Uterus (tissue), 3 donors: ENCODE measurements at regions not wholly inside any gene's neighbourhood (a gene's known extent, or its start where the extent isn't known, plus 50 kb on each side); places are given as distances from the start of the nearest gene placed in this dataset.
A peak's percentile ranks its signal among the peaks of the same experiment; 100 is the strongest.

ENCODE experiments used
- DNase-seq, 2 donors: peaks; one replicate each; pipeline ENCODE4 v3.0.0-alpha.2; 2019 to 2020
- H3K27ac ChIP-seq, 2 donors: fragments of 200-600 bp; sonication (generic); 1 replicate in 1 of 2; 2 replicates in 1 of 2; pipeline ENCODE4 v1.5.1; 2016 to 2018
- H3K27me3 ChIP-seq, 2 donors: fragments of 200-600 bp; sonication (generic); one replicate each; pipeline ENCODE4 v1.5.1; 2018 to 2019; ENCODE audit warnings: control low read depth in 1 of 2
- H3K36me3 ChIP-seq, 2 donors: fragments of 200-600 bp; sonication (generic); one replicate each; pipeline ENCODE4 v1.5.1; 2019; ENCODE audit warnings: control low read depth in 1 of 2
- H3K4me1 ChIP-seq, 2 donors: fragments of 200-600 bp; sonication (generic); one replicate each; pipeline ENCODE4 v1.5.1; 2018 to 2019; ENCODE audit warnings: control low read depth in 1 of 2
- H3K4me3 ChIP-seq, 2 donors: fragments of 200-600 bp; sonication (generic); 1 replicate in 1 of 2; 2 replicates in 1 of 2; pipeline ENCODE4 v1.5.1; 2018 to 2019; ENCODE audit warnings: mild to moderate bottlenecking in 1 of 2
- H3K9me3 ChIP-seq, 2 donors: fragments of 200-600 bp; sonication (generic); one replicate each; pipeline ENCODE4 v1.5.1; 2019; ENCODE audit warnings: control low read depth in 1 of 2
- POLR2A ChIP-seq, 2 donors: fragments of 450-650 bp; IDR thresholded peaks; one replicate each; pipeline ENCODE4 v1.6.1; 2016; ENCODE audit warnings: antibody characterized with exemption in 2 of 2, mild to moderate bottlenecking in 1 of 2, moderate library complexity in 1 of 2
- intact Hi-C: fragments of 100-400 bp; cut with DNase I; formaldehyde crosslinking; loops from one replicate; pipeline ENCODE4 v1.15.1; 2023; ENCODE audit warnings: low total_unique reads
- TF ChIP-seq, protein P1 (sequence below), 4 experiments: fragments of 200-600 bp in 2 of 4; fragments of 450-650 bp in 2 of 4; sonication (generic) in 2 of 4; IDR thresholded peaks; one replicate each; pipeline ENCODE4 v1.5.1; 2016 to 2019; ENCODE audit warnings: antibody characterized with exemption in 4 of 4, mild to moderate bottlenecking in 2 of 4, moderate library complexity in 1 of 4
- donor health status: DM: yes; HTN: yes; CAD: no.

DNA sequence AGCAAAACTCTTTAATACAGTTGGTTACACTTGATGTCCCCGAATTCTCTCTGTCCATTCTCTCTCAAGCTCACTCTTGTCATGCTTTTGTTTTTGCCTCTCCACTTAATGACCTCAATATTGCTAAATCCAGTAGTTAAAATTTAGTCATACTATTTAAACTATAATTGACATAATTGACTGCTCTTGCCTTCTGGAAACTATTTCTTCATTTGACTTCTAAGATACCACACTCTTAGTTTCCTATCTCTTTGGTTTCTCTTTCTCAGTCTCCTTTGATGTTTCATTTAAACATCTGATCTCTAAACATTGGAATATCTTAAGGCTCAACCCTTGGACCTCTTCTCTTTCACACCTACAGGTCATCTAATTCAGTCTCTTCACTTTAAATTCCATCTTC lies 211.3 kb downstream of the COG6 start:
- no peak overlapping the region for H3K4me3 ChIP-seq
- TF ChIP-seq POLR2A (IDR thresholded peaks at IDR 0.05), result no peak
- TF ChIP-seq, protein P1, sequence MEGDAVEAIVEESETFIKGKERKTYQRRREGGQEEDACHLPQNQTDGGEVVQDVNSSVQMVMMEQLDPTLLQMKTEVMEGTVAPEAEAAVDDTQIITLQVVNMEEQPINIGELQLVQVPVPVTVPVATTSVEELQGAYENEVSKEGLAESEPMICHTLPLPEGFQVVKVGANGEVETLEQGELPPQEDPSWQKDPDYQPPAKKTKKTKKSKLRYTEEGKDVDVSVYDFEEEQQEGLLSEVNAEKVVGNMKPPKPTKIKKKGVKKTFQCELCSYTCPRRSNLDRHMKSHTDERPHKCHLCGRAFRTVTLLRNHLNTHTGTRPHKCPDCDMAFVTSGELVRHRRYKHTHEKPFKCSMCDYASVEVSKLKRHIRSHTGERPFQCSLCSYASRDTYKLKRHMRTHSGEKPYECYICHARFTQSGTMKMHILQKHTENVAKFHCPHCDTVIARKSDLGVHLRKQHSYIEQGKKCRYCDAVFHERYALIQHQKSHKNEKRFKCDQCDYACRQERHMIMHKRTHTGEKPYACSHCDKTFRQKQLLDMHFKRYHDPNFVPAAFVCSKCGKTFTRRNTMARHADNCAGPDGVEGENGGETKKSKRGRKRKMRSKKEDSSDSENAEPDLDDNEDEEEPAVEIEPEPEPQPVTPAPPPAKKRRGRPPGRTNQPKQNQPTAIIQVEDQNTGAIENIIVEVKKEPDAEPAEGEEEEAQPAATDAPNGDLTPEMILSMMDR (IDR thresholded peaks at IDR 0.05), result no peak
- H3K9me3 ChIP-seq, result no peaks in the 10 kb centered on the region
- intact Hi-C loops, result no loop called here
- H3K27me3 ChIP-seq, result no peaks in the 10 kb centered on the region
- no peak for DNase-seq
- H3K4me1 ChIP-seq, result no peaks in the 10 kb centered on the region
- H3K27ac ChIP-seq, result no peak overlapping the region
- H3K36me3 ChIP-seq, result no peaks in the 10 kb centered on the region

DNA sequence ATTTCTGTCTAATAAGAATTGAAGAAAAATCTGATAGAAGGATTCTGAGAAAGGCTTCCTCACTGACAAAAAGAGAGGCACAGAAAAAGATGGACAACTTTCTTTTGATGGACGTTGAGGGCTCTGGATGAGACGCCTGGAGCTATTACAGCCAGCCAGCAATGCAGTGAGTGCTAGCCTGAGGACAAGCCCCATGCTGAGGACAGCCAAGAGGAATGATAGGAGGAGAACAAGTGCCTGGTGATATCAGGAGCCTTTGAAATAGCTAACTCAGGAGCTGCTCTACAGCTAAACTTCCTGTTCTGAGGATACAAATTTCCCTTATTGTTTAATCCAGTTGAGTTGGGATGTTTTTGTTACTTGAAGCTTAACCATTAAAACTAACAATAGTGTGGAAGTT lies 212.3 kb downstream of the COG6 start:
- no peaks in the 10 kb centered on the region for H3K4me1 ChIP-seq
- no peaks in the 10 kb centered on the region for H3K9me3 ChIP-seq
- DNase-seq, result no peak
- no peak overlapping the region for H3K4me3 ChIP-seq
- TF ChIP-seq, protein P1 (IDR thresholded peaks at IDR 0.05), result no peak
- no peak for TF ChIP-seq POLR2A (IDR thresholded peaks at IDR 0.05)
- intact Hi-C loops, result no loop called here
- H3K27ac ChIP-seq, result no peak overlapping the region
- no peaks in the 10 kb centered on the region for H3K36me3 ChIP-seq
- no peaks in the 10 kb centered on the region for H3K27me3 ChIP-seq

DNA sequence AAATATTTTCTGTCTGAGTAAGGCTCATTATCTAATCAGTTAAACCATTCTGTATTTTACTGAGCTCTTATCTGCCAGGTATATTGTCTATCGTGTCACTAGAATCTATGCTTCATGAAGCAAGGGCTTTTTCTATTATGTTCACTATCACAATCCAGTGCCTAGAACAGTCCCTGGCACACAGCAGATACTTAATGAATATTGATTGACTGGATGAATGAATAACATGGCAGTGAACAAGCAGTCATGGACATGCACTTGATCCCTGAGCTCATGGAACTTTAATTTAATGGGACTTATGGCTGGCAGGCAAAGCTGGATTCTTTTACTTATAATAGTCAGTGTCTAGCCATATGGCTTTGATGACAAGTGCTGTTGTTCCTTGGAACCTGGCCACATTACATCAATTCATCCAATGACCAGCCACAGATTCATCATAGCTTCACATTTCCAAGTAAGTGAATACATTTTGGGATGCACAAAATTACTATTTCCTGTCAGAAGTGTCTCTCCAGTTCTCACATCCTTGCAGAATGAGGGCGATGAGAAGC lies 214.8 kb downstream of the COG6 start:
- DNase-seq, result no peak
- Histone ChIP-seq H3K4me1 (no peaks in the 10 kb centered on the region), H3K9me3 (no peaks in the 10 kb centered on the region), H3K4me3 (no peak overlapping the region), H3K36me3 (no peaks in the 10 kb centered on the region), H3K27ac (no peak overlapping the region), H3K27me3 (no peaks in the 10 kb centered on the region)
- TF ChIP-seq POLR2A (IDR thresholded peaks at IDR 0.05), result no peak
- TF ChIP-seq, protein P1 (IDR thresholded peaks at IDR 0.05), result no peak
- intact Hi-C loops, result no loop called here

DNA sequence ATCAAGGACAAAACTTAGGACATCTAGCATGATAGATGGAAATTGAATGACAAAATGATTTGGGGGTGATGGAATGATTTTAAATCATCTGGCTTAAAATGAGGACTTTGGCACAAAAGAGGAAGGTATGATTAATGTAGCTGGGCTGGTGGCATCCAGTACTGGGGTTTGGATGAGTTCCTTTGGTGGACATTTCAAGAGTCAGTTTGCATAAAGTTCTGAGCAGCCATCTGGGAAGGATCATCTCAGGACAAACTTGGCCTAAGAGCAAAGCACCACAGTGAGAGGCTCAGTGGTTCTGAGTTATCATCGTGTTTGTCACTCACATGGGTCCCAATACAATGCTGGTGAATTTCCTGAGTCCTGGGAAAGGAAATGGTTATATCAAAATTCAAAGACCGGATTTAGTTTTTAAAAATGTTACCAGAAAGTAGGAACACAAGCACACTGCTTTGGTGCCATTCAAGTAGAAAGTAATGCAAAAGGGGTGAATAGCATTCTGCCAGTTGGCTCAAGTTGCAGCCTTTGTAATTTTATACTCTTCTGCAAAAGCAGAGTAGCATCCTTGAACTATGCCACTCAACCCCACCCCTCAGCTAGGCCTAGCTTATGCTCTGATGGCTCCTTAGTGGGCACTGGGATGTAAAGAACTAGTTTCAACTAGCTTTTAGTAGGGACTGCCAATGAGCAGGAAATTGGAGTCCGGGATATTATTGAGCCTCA lies 219.0 kb downstream of the COG6 start:
- Histone ChIP-seq H3K9me3 (no peaks in the 10 kb centered on the region), H3K27me3 (no peaks in the 10 kb centered on the region), H3K4me1 (no peaks in the 10 kb centered on the region), H3K27ac (peak overlapping the region in 1 of 2 donors; percentile 31), H3K36me3 (no peaks in the 10 kb centered on the region), H3K4me3 (no peak overlapping the region)
- intact Hi-C loops, result no loop called here
- no peak for DNase-seq
- TF ChIP-seq, protein P1 (IDR thresholded peaks at IDR 0.05), result no peak
- TF ChIP-seq POLR2A (IDR thresholded peaks at IDR 0.05), result no peak

DNA sequence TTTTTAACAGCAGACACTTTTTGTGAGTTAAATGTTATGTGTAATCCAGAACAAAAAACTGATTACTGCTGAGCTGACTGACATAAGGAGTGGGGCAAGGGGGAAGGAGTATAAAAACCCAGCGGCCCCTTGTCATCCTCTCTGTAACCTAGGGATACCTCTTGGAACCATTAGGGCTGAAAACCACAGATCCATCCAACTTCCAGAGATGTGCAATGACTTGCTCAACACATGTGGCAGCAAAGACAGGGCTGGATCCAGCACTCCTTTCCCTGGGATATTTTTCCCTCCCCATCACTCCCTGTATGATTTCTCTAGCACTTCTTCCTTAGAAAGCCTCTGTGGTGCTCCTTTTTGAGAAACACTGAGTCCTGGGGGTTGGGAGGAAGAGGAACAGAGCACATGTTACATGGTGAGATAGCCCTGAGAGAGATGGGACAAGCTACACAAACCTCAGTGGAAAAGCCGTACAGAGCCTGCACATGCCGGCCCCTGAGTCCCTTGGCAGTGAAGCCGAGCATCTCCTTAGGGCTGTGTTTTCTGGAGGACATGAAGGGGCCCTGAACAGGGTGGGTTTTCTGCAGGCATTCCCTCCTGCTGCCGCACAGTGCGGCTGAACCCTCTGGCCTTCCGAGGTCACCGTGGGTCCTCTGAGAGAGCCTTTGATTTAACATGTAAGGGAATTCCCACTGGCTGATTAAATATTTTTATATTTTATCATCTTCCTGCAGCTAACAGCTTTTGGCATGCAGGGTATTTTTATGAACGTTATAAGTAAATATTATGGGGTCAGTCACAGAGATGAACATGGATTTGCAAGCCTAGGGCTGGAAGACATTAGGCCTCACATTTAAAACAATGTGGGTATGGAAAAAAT lies 219.9 kb downstream of the COG6 start:
- peak overlapping the region; percentile 31 to 61 for H3K27ac ChIP-seq
- H3K27me3 ChIP-seq, result no peaks in the 10 kb centered on the region
- no peaks in the 10 kb centered on the region for H3K36me3 ChIP-seq
- no peak overlapping the region for H3K4me3 ChIP-seq
- no peak for DNase-seq
- H3K4me1 ChIP-seq, result no peaks in the 10 kb centered on the region
- H3K9me3 ChIP-seq, result no peaks in the 10 kb centered on the region
- no peak for TF ChIP-seq POLR2A (IDR thresholded peaks at IDR 0.05)
- TF ChIP-seq, protein P1 (IDR thresholded peaks at IDR 0.05), result no peak
- intact Hi-C loops, result no loop called here
